ENCODE measurements at regions not wholly inside any gene's neighbourhood (a gene's known extent, or its start where the extent isn't known, plus 50 kb on each side); places are given as distances from the start of the nearest gene placed in this dataset.
"Not testable (repeated sequence)": the region's sequence is repeated elsewhere in the genome, so short reads cannot be mapped to it uniquely, and the experiment has no call there.

GRCh38 chr16:76857402-76857801, 333.6 kb upstream of the MON1B start:
- no peak for DNase-seq (ENCODE audit: low read depth)
- TF ChIP-seq CTCF (conservative IDR thresholded peaks at IDR 0.05; ENCODE audit: low read depth, low read length): no peak
- no peak overlapping the region for H3K4me3 ChIP-seq (ENCODE audit: low read depth, low read length)

DNA sequence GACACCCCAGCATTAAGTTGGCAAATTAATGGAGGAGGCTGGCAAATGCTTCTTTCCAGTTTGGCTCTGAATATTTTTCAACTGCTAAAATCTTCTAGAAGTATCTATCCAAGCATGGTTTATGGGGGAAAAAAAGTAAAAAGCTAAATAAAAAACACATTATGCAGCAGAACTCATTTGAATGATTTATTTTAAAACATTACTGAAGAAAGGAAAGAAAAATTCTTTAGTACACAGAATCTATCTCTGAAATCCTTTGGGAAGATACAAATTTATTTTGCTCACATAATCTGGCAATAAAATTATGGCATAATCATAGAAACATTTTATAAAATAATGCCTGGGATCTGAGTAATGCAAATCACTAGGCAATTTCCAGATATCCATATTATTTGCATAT, 328.1 kb upstream of the MON1B start:
- TF ChIP-seq CTCF (conservative IDR thresholded peaks at IDR 0.05; ENCODE audit: low read depth, low read length): no peak
- no peak overlapping the region for H3K4me3 ChIP-seq (ENCODE audit: low read depth, low read length)
- DNase-seq (ENCODE audit: low read depth): no peak

DNA sequence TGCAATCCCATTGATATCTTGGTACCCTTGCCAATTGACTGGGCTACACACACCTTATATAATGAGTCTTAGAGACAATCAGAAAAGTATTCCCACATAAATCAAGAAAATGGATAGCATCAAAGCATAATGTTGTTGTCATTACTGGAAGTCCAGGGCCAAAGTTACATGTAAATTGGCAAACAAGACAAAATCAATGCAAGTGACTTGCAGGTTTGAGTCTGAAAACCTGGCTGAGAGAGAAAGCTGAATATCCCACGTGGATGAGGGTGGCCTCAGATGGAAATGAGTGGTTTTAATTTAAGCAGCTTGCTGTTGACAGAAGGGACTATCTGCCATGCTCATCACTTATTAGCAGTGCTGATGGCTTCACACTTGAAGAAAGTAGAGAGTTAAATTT, 324.0 kb upstream of the MON1B start:
- TF ChIP-seq CTCF (conservative IDR thresholded peaks at IDR 0.05; ENCODE audit: low read depth, low read length): no peak
- DNase-seq (ENCODE audit: low read depth): no peak
- no peak overlapping the region for H3K4me3 ChIP-seq (ENCODE audit: low read depth, low read length)

DNA sequence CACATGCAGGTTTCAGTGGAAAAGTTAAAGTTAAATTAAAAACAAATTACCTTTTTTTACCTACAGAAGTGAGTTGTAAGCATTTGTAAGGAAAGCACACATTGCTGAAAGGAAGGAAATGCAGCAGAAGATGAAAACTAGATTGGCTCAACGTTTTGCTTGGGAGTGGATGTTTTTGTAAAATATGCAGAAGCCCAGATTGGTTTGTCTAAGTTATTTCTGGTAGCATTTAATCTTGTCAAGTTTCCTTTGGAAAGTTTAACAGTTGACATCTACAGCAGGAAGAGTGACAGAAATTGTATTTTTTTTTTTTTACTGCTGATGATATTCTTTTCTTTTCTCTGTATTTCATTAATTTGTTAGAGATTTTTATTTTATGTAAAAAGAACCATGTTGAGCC, 315.1 kb upstream of the MON1B start:
- DNase-seq (ENCODE audit: low read depth): no peak
- TF ChIP-seq CTCF (conservative IDR thresholded peaks at IDR 0.05; ENCODE audit: low read depth, low read length): no peak
- H3K4me3 ChIP-seq (ENCODE audit: low read depth, low read length): no peak overlapping the region

GRCh38 chr16:76879420-76879819, 311.6 kb upstream of the MON1B start:
- TF ChIP-seq CTCF (conservative IDR thresholded peaks at IDR 0.05; ENCODE audit: low read depth, low read length): no peak
- DNase-seq (ENCODE audit: low read depth): no peak
- H3K4me3 ChIP-seq (ENCODE audit: low read depth, low read length): no peak overlapping the region

GRCh38 chr16:76880523-76880922, 310.5 kb upstream of the MON1B start:
- DNase-seq (ENCODE audit: low read depth); H3K4me3 ChIP-seq (ENCODE audit: low read depth, low read length): not testable (repeated sequence)

- peak; percentile 49 for TF ChIP-seq CTCF (conservative IDR thresholded peaks at IDR 0.05; ENCODE audit: low read depth, low read length)
- H3K4me3 ChIP-seq (ENCODE audit: low read depth, low read length): no peak overlapping the region
- DNase-seq (ENCODE audit: low read depth): no peak
Observed at GRCh38 chr16:76882105-76882504, 308.9 kb upstream of the MON1B start.

DNA sequence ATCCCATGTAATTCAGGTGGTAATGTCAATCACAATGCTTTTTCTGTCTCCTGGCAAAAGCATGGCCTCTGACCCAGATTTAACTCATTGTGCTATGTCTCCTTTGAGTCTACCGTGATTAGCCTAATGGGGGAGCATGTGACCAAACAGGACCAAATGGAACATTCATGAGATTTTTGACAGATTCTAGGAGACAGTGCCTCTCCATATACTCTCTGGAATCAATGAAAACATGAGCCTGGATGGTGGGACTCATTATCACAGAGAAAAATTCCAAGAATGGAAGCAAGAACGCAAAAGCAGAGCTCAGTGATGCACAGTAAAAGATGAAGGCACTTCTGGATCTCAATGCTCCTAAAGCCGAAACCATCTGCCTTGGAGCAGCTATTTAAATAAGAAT, 307.9 kb upstream of the MON1B start:
- TF ChIP-seq CTCF (conservative IDR thresholded peaks at IDR 0.05; ENCODE audit: low read depth, low read length): no peak
- DNase-seq (ENCODE audit: low read depth): no peak
- no peak overlapping the region for H3K4me3 ChIP-seq (ENCODE audit: low read depth, low read length)
